HG03460 (cell line): ENCODE measurements at regions not wholly inside any gene's neighbourhood (a gene's known extent, or its start where the extent isn't known, plus 50 kb on each side); places are given as distances from the start of the nearest gene placed in this dataset.
"Not testable (repeated sequence)": the region's sequence is repeated elsewhere in the genome, so short reads cannot be mapped to it uniquely, and the experiment has no call there.

ENCODE experiments used
- ATAC-seq: cut with Tn5 transposase; IDR thresholded peaks from one replicate; pipeline ENCODE4 v1.9.1; 2021; ENCODE audit not compliant: unreplicated experiment

GRCh38 chr2:236823963-236824362 lies 254.3 kb downstream of the ACKR3 start:
- no peak for ATAC-seq

DNA sequence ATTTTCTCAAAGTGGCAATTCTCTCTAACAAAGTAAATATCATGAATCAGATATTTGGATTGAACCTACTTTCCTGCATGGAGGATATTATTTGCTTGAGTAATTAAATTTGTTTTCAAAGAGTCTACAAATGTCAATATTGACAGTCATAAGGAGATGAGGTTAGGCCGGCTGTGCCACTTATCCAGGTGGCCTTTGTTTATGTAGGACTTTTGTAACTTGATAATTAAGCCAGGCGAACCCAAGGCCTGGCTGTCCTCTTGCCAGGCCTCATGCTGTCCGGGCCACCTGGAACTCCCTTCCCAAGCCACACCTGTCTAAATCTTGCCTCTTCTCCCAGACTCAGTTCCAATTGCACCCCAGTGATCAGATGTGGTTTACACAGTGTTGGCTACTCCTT lies 255.2 kb downstream of the ACKR3 start:
- no peak for ATAC-seq

GRCh38 chr2:236825989-236826510 lies 256.4 kb downstream of the ACKR3 start:
- ATAC-seq, result no peak

DNA sequence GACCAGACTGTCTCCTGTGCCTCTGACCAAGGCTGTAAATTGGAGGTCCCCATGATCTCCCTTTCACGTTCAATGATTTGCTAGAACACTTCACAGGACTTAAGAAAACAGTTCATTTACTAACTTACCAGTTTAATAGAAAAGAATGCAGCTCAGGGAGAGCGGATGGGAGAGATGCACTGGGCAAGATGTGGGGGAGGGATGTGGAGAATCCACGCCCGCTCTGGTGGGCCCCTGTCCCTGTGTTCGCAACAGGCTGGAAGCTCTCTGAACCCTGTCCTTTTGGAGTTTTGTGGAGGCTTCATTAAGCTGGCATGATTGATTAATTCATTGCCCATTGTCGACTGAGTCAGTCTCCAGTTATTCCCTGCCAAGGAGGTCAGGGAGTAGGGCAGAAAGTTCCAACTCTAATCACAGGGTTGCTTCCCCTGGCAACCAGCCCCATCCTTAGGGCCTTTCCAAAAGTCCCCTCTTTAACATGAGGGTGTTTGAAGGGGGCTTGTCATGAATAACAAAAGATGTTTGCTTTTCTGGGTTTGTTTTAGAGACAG lies 257.1 kb downstream of the ACKR3 start:
- ATAC-seq, result no peak

DNA sequence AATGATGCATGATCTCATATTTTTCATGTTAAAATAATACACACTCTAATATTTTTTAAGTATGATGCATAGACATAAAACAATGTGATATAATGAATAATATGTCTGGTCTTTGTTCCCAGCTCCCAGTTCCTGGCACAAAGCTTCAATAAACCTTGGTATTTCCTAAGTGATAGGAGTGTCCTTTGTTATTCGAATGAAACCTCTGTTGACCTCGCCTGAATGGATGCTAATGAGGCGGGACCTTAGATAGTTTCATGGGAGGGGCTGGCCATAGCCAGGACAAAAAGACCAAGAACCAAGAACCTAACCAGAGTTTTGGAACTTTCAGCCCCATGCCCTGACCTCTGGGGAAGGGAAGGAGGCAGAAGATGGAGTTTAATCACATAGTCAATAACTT lies 257.7 kb upstream of the COPS8 start:
- ATAC-seq, result no peak

GRCh38 chr2:236828820-236829219 lies 256.9 kb upstream of the COPS8 start:
- no peak for ATAC-seq

DNA sequence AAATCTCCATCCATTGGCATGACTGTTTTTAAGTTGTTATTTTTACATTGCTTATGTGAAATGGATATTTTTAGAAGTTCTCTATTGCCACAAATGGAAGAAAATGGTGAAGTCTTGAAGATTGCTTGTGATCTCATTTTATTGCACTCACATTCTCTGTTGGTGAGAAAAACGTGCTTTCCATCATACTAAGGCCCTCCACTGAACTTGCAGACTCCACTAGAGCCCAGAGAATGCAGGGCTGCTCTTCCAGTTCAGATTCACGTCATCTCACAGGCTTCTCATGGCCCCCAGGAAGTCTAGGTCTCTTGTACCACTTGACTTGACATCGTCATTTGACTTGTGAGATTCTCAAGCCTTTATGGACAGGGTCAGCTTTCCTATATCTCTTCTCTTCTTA lies 254.8 kb upstream of the COPS8 start:
- no peak for ATAC-seq

- no peak for ATAC-seq
These were observed 254.0 kb upstream of the COPS8 start for GRCh38 chr2:236831698-236832097.

DNA sequence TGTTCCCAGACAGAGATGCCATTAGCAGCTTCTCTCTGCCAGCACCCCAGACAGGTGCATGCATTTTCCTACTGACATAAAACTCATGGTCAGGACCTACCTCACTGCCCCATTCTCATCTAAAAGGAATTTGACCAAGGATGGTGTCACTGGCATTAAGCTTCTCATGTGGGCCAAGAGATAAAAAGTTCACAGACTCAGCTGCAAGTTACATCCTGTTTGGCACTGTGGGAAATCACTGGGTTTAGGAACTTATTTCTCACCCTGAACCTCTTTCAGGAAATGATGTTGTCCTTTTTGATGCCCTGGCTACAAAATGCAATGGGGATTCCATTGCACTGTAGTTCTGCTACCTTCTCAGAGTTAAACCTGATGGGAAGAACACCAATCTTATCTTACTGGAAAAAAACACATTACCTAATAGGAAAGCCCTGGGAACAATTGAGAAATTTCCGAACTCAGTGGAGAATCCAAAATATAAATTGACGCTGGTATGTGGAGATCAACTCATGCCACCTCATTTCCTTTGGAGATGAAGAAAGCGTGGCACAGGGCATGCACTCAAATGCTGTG lies 252.1 kb upstream of the COPS8 start:
- no peak for ATAC-seq

DNA sequence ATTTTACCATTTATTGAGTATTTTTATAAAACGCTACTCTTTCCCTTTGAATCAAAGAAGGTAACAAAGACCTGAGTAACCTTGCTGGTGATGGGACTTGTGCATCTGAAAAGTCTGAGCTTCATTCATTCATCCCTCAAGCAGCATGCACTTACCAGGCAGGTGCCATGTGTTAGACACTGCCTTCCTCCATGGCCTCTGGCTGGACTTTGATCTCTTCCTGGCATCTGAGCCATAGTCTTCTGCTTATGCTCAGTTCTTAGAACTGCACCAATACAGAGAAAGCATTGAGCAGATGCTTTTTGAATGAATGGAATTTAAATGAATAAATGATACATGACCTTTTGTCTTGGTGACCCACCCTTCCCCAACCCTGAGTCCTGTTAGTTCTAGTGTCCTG lies 251.4 kb upstream of the COPS8 start:
- ATAC-seq, result no peak

- ATAC-seq, result no peak
These were observed 250.2 kb upstream of the COPS8 start for GRCh38 chr2:236835307-236836024.

GRCh38 chr2:236836028-236836427 lies 249.7 kb upstream of the COPS8 start:
- not testable (repeated sequence) for ATAC-seq

DNA sequence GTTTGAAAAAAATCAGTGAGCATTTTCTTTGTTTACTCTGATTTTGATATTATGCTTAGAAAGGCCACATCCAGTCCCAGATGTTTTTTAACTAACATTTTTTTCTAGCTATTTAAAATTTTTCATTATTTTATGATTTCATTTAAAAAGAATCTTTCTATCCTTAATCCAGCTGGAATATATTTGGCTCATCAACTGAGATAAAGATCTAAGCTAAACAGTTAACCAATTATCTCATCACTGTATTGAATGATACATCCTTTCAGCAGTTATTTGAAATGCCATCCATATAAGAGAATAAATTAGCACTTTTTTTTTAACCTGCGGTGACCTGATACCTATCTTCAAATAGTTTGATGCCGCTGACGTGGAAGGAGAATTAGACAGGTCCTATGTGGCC lies 245.5 kb upstream of the COPS8 start:
- ATAC-seq, result no peak

GRCh38 chr2:236840857-236841256 lies 244.8 kb upstream of the COPS8 start:
- no peak for ATAC-seq

DNA sequence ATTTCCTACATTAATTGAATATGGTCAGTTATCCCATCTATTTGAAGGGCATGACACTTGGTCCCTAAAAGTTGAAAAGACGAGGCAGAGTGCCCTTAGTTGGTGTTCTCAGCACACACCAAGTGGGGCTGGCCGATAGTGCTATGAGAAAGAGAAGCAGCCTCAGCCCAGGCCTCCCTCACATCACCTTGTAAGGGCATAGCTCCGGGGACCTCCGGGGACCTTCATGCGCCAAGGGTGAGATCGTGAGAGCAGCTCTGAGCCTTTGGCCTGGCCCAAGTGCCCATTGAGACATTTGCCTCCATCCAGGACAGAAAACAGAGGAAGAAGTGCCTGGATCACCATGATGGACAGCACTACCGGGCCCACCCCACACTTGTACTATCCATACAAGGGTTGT lies 244.3 kb upstream of the COPS8 start:
- no peak for ATAC-seq

GRCh38 chr2:236843161-236843968 lies 242.3 kb upstream of the COPS8 start:
- no peak for ATAC-seq

- no peak for ATAC-seq
These were observed 241.0 kb upstream of the COPS8 start for GRCh38 chr2:236844711-236845110.

DNA sequence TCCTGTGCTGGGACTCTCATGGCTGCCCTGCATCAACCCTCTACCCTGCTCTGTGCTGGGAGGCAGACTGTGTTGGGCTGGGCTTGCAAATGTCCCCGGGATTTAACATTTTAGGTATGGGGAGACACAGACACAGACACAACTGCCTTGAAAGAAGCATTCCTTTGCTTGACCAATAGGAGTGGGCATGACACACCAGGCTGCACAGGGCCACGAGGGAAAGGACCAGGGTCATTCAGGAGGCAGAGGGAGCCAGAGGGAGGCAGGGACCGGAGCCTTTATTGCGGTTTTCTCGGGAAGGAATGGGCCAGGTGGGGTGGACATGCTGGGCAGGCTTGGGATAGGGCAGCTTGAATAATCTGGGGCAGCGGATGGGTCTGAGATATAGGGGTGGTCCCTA lies 238.7 kb upstream of the COPS8 start:
- ATAC-seq, result no peak

DNA sequence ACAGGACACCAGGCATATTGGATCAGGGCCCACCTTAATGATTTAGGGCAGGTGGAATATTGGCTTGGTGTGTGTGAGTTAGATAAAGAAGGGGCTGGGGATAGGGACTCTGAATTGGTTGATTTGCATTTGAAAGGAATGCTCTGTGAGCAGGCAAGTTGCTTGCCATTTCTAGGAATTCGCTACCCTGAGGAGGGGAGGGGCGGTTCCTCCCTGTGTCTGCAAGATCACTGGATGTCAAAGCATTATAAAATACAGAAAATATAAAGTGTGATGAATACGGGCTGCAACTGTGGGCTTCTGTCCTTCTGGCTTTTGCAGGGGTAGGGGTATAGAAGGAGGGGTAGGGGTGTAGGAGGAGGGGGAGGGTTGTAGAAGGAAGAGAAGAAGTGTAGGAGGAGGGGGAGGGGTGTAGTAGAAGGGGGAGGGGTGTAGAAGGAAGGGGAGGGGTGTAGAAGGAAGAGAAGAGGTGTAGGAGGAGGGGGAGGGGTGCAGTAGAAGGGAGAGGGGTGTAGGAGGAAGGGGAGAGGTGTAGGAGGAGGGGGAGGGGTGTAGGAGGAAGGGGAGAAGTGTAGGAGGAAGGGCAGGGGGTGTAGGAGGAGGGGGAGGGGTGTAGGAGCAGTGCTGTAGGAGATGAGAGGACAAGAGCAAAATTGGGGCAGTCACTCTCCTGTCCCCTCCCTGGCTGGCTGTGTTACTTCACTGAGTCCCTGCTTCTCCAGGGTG lies 238.0 kb upstream of the COPS8 start:
- ATAC-seq, result no peak

- no peak for ATAC-seq
These were observed 237.2 kb upstream of the COPS8 start for GRCh38 chr2:236848501-236848900.

DNA sequence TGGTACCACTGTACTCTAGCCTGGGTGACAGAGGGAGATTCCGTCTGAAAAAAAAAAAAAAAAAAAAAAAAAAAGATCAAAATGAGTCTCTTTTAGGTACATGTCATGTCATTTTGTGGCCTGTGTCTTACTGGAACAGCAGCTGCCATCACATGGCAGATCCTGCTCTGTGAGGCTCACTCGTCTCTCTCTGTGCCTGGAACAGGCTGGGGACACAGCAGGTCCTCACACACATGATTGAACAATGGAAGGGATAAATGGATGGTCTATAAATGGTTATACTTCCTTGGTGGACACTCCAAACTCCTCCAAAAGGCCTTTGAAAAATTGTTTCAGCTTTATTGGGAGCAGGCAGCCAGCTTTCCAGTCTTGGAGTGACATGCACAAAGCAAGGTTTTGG lies 236.2 kb upstream of the COPS8 start:
- ATAC-seq, result no peak
